HEK293 (cell line): ENCODE measurements at regions not wholly inside any gene's neighbourhood (a gene's known extent, or its start where the extent isn't known, plus 50 kb on each side); places are given as distances from the start of the nearest gene placed in this dataset.

ENCODE experiments used
- CTCF ChIA-PET: fragments of 350-600 bp; formaldehyde crosslinking; extraction: SDS; loops from one replicate; lab custom pipeline; 2021; ENCODE audit warnings: antibody characterized with exemption; lab: Yijun Ruan, JAX
- POLR2A ChIA-PET: fragments of 300-600 bp; formaldehyde crosslinking; extraction: SDS; loops from one replicate; lab custom pipeline; 2020; ENCODE audit warnings: antibody characterized with exemption, inconsistent platforms; lab: Yijun Ruan, JAX
- H3K27ac ChIP-seq: fragments of 200-500 bp; sonication (Bioruptor generic); 2 replicates; pipeline ENCODE4 v1.5.1; 2014; ENCODE audit warnings: low read depth, low read length, control low read depth, inconsistent platforms; ENCODE audit errors: extremely low read depth
- H3K36me3 ChIP-seq, 2 experiments: fragments of 200-500 bp in 1 of 2; sonication (Bioruptor generic) in 1 of 2; 1 replicate in 1 of 2; 2 replicates in 1 of 2; pipeline ENCODE4 v1.5.1; 2014 to 2017; ENCODE audit warnings: inconsistent platforms in 2 of 2, low read length in 2 of 2; ENCODE audit not compliant: control insufficient read depth in 2 of 2, insufficient read depth in 1 of 2
- H3K4me1 ChIP-seq: fragments of 200-500 bp; sonication (Bioruptor generic); 2 replicates; pipeline ENCODE4 v1.5.1; 2014; ENCODE audit warnings: mild to moderate bottlenecking, low read length, inconsistent platforms; ENCODE audit not compliant: control insufficient read depth, insufficient read depth
- H3K4me3 ChIP-seq: 2 replicates; pipeline ENCODE4 v1.5.1; 2011; ENCODE audit warnings: low read depth, mild to moderate bottlenecking, control low read depth, low read length, moderate library complexity
- H3K9me3 ChIP-seq: fragments of 200-500 bp; sonication (Bioruptor generic); 2 replicates; pipeline ENCODE4 v1.5.1; 2014; ENCODE audit warnings: low read depth, low read length, inconsistent platforms; ENCODE audit not compliant: control insufficient read depth, insufficient read depth
- BCL11B ChIP-seq: fragments of 450-650 bp; formaldehyde crosslinking; IDR thresholded peaks from 2 replicates; pipeline ENCODE4 v1.5.1; 2016; ENCODE audit warnings: low read depth, missing biosample characterization, missing genetic modification characterization
- KLF7 ChIP-seq: fragments of 450-650 bp; formaldehyde crosslinking; IDR thresholded peaks from 2 replicates; pipeline ENCODE4 v1.5.1; 2016; ENCODE audit warnings: missing biosample characterization, missing genetic modification characterization, borderline replicate concordance
- PRDM1 ChIP-seq: fragments of 450-650 bp; formaldehyde crosslinking; IDR thresholded peaks from 2 replicates; pipeline ENCODE4; 2016; ENCODE audit warnings: missing biosample characterization, missing genetic modification characterization
- SP2 ChIP-seq: fragments of 450-650 bp; formaldehyde crosslinking; IDR thresholded peaks from 2 replicates; pipeline ENCODE4 v1.5.1; 2016; ENCODE audit warnings: missing biosample characterization, missing genetic modification characterization
- SP7 ChIP-seq: fragments of 450-650 bp; formaldehyde crosslinking; IDR thresholded peaks from 2 replicates; pipeline ENCODE4 v1.5.1; 2016; ENCODE audit warnings: missing biosample characterization, missing genetic modification characterization
- ZIC2 ChIP-seq: fragments of 450-650 bp; formaldehyde crosslinking; IDR thresholded peaks from 2 replicates; pipeline ENCODE4 v1.5.1; 2016; ENCODE audit warnings: missing biosample characterization, missing genetic modification characterization
- ZNF114 ChIP-seq: fragments of 450-650 bp; formaldehyde crosslinking; IDR thresholded peaks from 2 replicates; pipeline ENCODE4 v1.5.0; 2017; ENCODE audit warnings: missing biosample characterization, missing genetic modification characterization
- ZNF169 ChIP-seq: fragments of 450-650 bp; formaldehyde crosslinking; IDR thresholded peaks from 2 replicates; pipeline ENCODE4 v1.5.1; 2016; ENCODE audit warnings: missing biosample characterization, missing genetic modification characterization
- ZNF274 ChIP-seq, 2 experiments: fragments of 200-500 bp in 1 of 2; fragments of 450-650 bp in 1 of 2; sonication (Bioruptor generic) in 1 of 2; formaldehyde crosslinking in 1 of 2; IDR thresholded peaks; 2 replicates each; pipeline versions ENCODE4 v1.5.1 to v1.6.1; 2014 to 2016; ENCODE audit warnings: borderline replicate concordance in 1 of 2, inconsistent platforms in 1 of 2, low read length in 1 of 2, missing biosample characterization in 1 of 2, missing genetic modification characterization in 1 of 2
- ZNF350 ChIP-seq: fragments of 450-650 bp; formaldehyde crosslinking; IDR thresholded peaks from 2 replicates; pipeline ENCODE4 v1.5.0; 2017; ENCODE audit warnings: missing biosample characterization, mild to moderate bottlenecking, missing genetic modification characterization
- ZNF707 ChIP-seq: fragments of 450-650 bp; formaldehyde crosslinking; IDR thresholded peaks from 2 replicates; pipeline ENCODE4 v1.5.1; 2016; ENCODE audit warnings: missing biosample characterization, missing genetic modification characterization
- ZNF777 ChIP-seq: fragments of 450-650 bp; formaldehyde crosslinking; IDR thresholded peaks from 2 replicates; pipeline ENCODE4 v1.5.1; 2017; ENCODE audit warnings: missing biosample characterization, missing genetic modification characterization, borderline replicate concordance
- ZNF843 ChIP-seq: fragments of 450-650 bp; formaldehyde crosslinking; IDR thresholded peaks from 2 replicates; pipeline ENCODE4 v1.5.1; 2016; ENCODE audit warnings: missing biosample characterization, missing genetic modification characterization
- TF ChIP-seq, protein P1 (sequence below): fragments of 450-650 bp; formaldehyde crosslinking; IDR thresholded peaks from 2 replicates; pipeline ENCODE4 v1.5.1; 2016; ENCODE audit warnings: missing biosample characterization, missing genetic modification characterization
- TF ChIP-seq, protein P2 (sequence below): fragments of 450-650 bp; formaldehyde crosslinking; IDR thresholded peaks from 2 replicates; pipeline ENCODE4 v1.5.1; 2017; ENCODE audit warnings: missing biosample characterization, missing genetic modification characterization
- TF ChIP-seq, protein P3 (sequence below): fragments of 450-650 bp; formaldehyde crosslinking; IDR thresholded peaks from 2 replicates; pipeline ENCODE4 v1.5.1; 2017; ENCODE audit warnings: missing biosample characterization, mild to moderate bottlenecking, missing genetic modification characterization, moderate library complexity

DNA sequence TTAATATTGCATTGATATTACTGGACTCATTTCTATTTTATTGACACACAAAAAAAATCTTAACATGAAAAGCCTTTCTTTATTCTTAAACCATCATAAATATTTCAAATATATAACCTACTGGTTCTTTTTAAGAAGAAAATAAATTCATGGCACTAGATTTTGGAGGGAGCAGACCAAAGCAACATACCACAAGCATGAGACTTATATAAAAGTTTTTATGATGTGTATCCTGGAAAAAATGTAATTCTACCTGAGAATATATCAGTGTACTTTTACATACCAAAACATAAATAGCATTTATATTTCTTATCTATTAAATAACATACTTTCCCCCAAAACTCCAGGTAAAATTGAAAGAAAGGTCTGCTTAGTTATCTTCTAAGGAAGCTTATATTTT is 508.2 kb upstream of the SEMA3D start:
- Histone ChIP-seq H3K4me1 (no peaks in the 10 kb centered on the region; the same call in 1 of the 2 replicates), H3K9me3 (no peaks in the 10 kb centered on the region), H3K4me3 (no peak overlapping the region), H3K36me3 (no peaks in the 10 kb centered on the region), H3K27ac (no peak overlapping the region)
- POLR2A ChIA-PET: no interaction called here
- CTCF ChIA-PET: interaction anchor here (1.2 to 1.4 kb wide), 2 partner anchors 8 to 141 kb away, joined by 3 read pairs; no protein-coding TSS in a partner anchor
- TF ChIP-seq ZNF843 (tag by site-specific recombination) (no peak), ZNF777 (no peak), BCL11B (no peak), ZIC2 (tag by site-specific recombination) (no peak), PRDM1 (no peak)
- TF ChIP-seq, protein P1, sequence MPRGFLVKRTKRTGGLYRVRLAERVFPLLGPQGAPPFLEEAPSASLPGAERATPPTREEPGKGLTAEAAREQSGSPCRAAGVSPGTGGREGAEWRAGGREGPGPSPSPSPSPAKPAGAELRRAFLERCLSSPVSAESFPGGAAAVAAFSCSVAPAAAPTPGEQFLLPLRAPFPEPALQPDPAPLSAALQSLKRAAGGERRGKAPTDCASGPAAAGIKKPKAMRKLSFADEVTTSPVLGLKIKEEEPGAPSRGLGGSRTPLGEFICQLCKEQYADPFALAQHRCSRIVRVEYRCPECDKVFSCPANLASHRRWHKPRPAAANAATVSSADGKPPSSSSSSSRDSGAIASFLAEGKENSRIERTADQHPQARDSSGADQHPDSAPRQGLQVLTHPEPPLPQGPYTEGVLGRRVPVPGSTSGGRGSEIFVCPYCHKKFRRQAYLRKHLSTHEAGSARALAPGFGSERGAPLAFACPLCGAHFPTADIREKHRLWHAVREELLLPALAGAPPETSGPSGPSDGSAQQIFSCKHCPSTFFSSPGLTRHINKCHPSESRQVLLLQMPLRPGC (tag by site-specific recombination): no peak

DNA sequence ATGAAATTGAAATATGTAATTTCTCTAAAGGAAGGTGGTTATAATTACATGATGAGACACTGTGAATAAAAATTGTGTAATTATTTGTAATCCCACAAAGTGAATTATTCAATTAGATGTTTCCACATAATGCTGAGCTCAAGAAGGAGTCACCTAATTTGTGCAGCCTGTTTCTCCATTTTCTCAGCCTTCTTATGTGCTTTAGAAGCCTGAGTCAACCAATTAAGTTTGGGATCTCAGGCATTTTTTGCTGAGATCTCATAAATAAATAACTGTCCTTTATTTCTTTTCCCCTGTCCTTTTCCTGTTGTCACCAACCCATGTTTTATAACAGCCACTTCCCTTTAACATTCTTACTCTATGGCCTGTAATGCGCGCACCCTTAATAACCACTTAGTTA is 506.5 kb upstream of the SEMA3D start:
- CTCF ChIA-PET: interaction anchor here (0.7 kb wide), 1 partner anchor 58 kb away, joined by 3 read pairs; no protein-coding TSS in a partner anchor
- TF ChIP-seq ZNF707 (no peak), ZNF274 (IDR thresholded peaks at IDR 0.05; ENCODE audit: low read length) (no peak), ZNF274 (tag by site-specific recombination; IDR thresholded peaks at IDR 0.05; ENCODE audit: borderline replicate concordance) (no peak), KLF7 (tag by site-specific recombination) (no peak), ZNF350 (tag by site-specific recombination) (no peak)
- Histone ChIP-seq H3K9me3 (no peaks in the 10 kb centered on the region), H3K36me3 (no peaks in the 10 kb centered on the region), H3K4me3 (no peak overlapping the region), H3K27ac (no peak overlapping the region), H3K4me1 (no peaks in the 10 kb centered on the region; the same call in 1 of the 2 replicates)
- POLR2A ChIA-PET: no interaction called here

DNA sequence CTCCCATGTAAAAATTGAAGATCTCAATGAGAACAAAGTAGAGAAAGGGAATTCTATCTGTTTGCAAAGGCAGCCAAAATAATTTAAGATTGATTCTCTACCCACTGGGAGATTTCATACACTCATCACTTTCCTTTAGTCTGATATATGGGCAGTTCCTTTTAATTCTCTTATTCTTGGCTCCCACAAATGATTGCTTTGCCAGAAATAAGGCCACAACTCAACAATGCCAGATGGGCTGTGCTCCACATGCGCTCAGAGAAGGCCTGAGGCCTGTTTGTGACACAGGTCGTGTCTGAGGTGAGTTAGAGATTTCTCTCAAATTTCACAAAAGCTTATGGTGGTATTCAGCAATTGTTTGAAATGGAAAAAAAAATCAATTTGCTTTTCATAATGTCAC is 501.9 kb upstream of the SEMA3D start:
- no peak for TF ChIP-seq ZNF169 (tag by site-specific recombination)
- TF ChIP-seq SP2 (tag by site-specific recombination): no peak
- TF ChIP-seq ZNF114: no peak
- TF ChIP-seq, protein P2, sequence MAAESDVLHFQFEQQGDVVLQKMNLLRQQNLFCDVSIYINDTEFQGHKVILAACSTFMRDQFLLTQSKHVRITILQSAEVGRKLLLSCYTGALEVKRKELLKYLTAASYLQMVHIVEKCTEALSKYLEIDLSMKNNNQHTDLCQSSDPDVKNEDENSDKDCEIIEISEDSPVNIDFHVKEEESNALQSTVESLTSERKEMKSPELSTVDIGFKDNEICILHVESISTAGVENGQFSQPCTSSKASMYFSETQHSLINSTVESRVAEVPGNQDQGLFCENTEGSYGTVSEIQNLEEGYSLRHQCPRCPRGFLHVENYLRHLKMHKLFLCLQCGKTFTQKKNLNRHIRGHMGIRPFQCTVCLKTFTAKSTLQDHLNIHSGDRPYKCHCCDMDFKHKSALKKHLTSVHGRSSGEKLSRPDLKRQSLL (tag by site-specific recombination): no peak
- no peak for TF ChIP-seq SP7 (tag by site-specific recombination)
- TF ChIP-seq, protein P3, sequence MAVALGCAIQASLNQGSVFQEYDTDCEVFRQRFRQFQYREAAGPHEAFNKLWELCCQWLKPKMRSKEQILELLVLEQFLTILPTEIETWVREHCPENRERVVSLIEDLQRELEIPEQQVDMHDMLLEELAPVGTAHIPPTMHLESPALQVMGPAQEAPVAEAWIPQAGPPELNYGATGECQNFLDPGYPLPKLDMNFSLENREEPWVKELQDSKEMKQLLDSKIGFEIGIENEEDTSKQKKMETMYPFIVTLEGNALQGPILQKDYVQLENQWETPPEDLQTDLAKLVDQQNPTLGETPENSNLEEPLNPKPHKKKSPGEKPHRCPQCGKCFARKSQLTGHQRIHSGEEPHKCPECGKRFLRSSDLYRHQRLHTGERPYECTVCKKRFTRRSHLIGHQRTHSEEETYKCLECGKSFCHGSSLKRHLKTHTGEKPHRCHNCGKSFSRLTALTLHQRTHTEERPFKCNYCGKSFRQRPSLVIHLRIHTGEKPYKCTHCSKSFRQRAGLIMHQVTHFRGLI (tag by site-specific recombination): no peak
- H3K4me1 ChIP-seq: no peaks in the 10 kb centered on the region
- H3K9me3 ChIP-seq: no peaks in the 10 kb centered on the region
- ChIA-PET POLR2A (no interaction called here), CTCF (no interaction called here)
- no peak overlapping the region for H3K4me3 ChIP-seq
- H3K36me3 ChIP-seq: no peaks in the 10 kb centered on the region
- H3K27ac ChIP-seq: no peak overlapping the region
